Stomach (tissue), 4 donors: ENCODE measurements at regions not wholly inside any gene's neighbourhood (a gene's known extent, or its start where the extent isn't known, plus 50 kb on each side); places are given as distances from the start of the nearest gene placed in this dataset.

Experiments
- POLR2A ChIP-seq, 4 donors: fragments of 450-650 bp; IDR thresholded peaks; one replicate each; pipeline ENCODE4 v1.6.1; 2016; ENCODE audit warnings: antibody characterized with exemption in 4 of 4, control low read depth in 2 of 4, mild to moderate bottlenecking in 1 of 4, moderate library complexity in 1 of 4
- POLR2AphosphoS5 ChIP-seq, 3 donors: sonication (generic); formaldehyde crosslinking; IDR thresholded peaks; one replicate each; pipeline ENCODE4 v1.6.1; 2016; ENCODE audit warnings: antibody characterized with exemption in 3 of 3
- TF ChIP-seq, protein P1 (sequence below), 7 experiments: fragments of 450-650 bp in 4 of 7; fragments of 200-600 bp in 3 of 7; sonication (generic) in 3 of 7; IDR thresholded peaks; one replicate each; pipeline ENCODE4 v1.5.1; 2016 to 2019; ENCODE audit warnings: antibody characterized with exemption in 7 of 7, control low read depth in 2 of 7, mild to moderate bottlenecking in 1 of 7

- TF ChIP-seq POLR2A (IDR thresholded peaks at IDR 0.05) (no peak), POLR2AphosphoS5 (IDR thresholded peaks at IDR 0.05) (no peak)
- TF ChIP-seq, protein P1, sequence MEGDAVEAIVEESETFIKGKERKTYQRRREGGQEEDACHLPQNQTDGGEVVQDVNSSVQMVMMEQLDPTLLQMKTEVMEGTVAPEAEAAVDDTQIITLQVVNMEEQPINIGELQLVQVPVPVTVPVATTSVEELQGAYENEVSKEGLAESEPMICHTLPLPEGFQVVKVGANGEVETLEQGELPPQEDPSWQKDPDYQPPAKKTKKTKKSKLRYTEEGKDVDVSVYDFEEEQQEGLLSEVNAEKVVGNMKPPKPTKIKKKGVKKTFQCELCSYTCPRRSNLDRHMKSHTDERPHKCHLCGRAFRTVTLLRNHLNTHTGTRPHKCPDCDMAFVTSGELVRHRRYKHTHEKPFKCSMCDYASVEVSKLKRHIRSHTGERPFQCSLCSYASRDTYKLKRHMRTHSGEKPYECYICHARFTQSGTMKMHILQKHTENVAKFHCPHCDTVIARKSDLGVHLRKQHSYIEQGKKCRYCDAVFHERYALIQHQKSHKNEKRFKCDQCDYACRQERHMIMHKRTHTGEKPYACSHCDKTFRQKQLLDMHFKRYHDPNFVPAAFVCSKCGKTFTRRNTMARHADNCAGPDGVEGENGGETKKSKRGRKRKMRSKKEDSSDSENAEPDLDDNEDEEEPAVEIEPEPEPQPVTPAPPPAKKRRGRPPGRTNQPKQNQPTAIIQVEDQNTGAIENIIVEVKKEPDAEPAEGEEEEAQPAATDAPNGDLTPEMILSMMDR (IDR thresholded peaks at IDR 0.05), result no peak
Measured at GRCh38 chr9:11946531-11946930, 746.7 kb upstream of the TYRP1 start.
